SU-DHL-6 (cell line): ENCODE measurements at regions not wholly inside any gene's neighbourhood (a gene's known extent, or its start where the extent isn't known, plus 50 kb on each side); places are given as distances from the start of the nearest gene placed in this dataset.

Experiments
- EZH2phosphoT487 ChIP-seq: fragments of 200-600 bp; sonication (generic), shearing (Covaris generic); conservative IDR thresholded peaks from 2 replicates; pipeline ENCODE4 v1.6.1; 2018; ENCODE audit warnings: mild to moderate bottlenecking, antibody characterized with exemption, low read length, moderate library complexity, mixed read lengths
- TF ChIP-seq, protein P1 (sequence below): fragments of 200-600 bp; sonication (generic); IDR thresholded peaks from one replicate; pipeline ENCODE4 v1.5.1; 2017; ENCODE audit warnings: antibody characterized with exemption, mild to moderate bottlenecking, low read length, moderate library complexity; ENCODE audit not compliant: insufficient read depth, poor library complexity, severe bottlenecking

DNA sequence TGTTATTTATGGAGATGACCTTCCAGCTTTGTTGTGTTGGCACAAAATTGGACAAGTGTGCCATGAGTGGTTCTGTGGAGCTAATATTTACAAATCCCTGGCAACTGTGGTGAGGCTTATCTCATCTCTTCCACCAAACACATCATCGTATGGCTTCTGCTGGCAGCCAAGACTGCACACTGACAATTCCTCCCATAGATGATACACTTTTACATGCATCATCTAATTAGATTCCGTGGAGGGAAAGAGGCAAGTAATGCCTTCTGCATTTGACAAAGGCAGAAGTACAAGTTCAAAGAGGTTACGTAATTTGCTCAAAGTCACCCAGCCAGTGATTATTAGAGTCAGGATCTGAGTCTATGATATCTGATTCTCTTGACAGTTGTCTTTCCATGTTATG, 62.7 kb upstream of the KIRREL3 start:
- TF ChIP-seq, protein P1, sequence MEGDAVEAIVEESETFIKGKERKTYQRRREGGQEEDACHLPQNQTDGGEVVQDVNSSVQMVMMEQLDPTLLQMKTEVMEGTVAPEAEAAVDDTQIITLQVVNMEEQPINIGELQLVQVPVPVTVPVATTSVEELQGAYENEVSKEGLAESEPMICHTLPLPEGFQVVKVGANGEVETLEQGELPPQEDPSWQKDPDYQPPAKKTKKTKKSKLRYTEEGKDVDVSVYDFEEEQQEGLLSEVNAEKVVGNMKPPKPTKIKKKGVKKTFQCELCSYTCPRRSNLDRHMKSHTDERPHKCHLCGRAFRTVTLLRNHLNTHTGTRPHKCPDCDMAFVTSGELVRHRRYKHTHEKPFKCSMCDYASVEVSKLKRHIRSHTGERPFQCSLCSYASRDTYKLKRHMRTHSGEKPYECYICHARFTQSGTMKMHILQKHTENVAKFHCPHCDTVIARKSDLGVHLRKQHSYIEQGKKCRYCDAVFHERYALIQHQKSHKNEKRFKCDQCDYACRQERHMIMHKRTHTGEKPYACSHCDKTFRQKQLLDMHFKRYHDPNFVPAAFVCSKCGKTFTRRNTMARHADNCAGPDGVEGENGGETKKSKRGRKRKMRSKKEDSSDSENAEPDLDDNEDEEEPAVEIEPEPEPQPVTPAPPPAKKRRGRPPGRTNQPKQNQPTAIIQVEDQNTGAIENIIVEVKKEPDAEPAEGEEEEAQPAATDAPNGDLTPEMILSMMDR, result no peak
- TF ChIP-seq EZH2phosphoT487, result no peak
